HFFc6 (cell line): ENCODE measurements at regions not wholly inside any gene's neighbourhood (a gene's known extent, or its start where the extent isn't known, plus 50 kb on each side); places are given as distances from the start of the nearest gene placed in this dataset.

Source experiments
- DNase-seq: peaks from one replicate; pipeline ENCODE4 v3.0.0-alpha.2; 2018
- H3K27ac Mint-ChIP-seq: 2 replicates; pipeline ENCODE4 v1.8.0; 2020; ENCODE audit warnings: mild to moderate bottlenecking, mixed read lengths
- H3K27me3 Mint-ChIP-seq: 2 replicates; pipeline ENCODE4 v1.8.0; 2021; ENCODE audit warnings: mild to moderate bottlenecking, moderate library complexity, mixed read lengths; ENCODE audit not compliant: insufficient read depth
- H3K36me3 Mint-ChIP-seq: 2 replicates; pipeline ENCODE4 v1.8.0; 2021; ENCODE audit warnings: low read depth, mixed read lengths
- H3K4me1 Mint-ChIP-seq: 2 replicates; pipeline ENCODE4 v1.8.0; 2020; ENCODE audit warnings: low read depth, mixed read lengths
- H3K4me3 Mint-ChIP-seq: 2 replicates; pipeline ENCODE4 v1.8.0; 2020; ENCODE audit warnings: mild to moderate bottlenecking, moderate library complexity, mixed read lengths
- H3K9me3 Mint-ChIP-seq: 2 replicates; pipeline ENCODE4 v1.8.0; 2020; ENCODE audit warnings: mild to moderate bottlenecking, mixed read lengths
- CTCF ChIP-seq: fragments of 200-600 bp; sonication (generic); IDR thresholded peaks from 2 replicates; pipeline ENCODE4 v1.5.0; 2021; ENCODE audit warnings: antibody characterized with exemption, mild to moderate bottlenecking

GRCh38 chr11:36890121-36890679 is 292.2 kb upstream of the RAG2 start:
- Mint-ChIP-seq H3K27ac (no peak overlapping the region), H3K4me3 (no peak overlapping the region), H3K4me1 (no peaks in the 10 kb centered on the region), H3K9me3 (peaks cover 32% of the 10 kb centered on the region), H3K27me3 (no peaks in the 10 kb centered on the region), H3K36me3 (no peaks in the 10 kb centered on the region)
- TF ChIP-seq CTCF: no peak
- no peak for DNase-seq

GRCh38 chr11:36885154-36885553 is 287.1 kb upstream of the RAG2 start:
- Mint-ChIP-seq H3K36me3 (peaks cover 5% of the 10 kb centered on the region; the same call in 1 of the 2 replicates), H3K27me3 (no peaks in the 10 kb centered on the region), H3K9me3 (peaks cover 45% of the 10 kb centered on the region), H3K27ac (no peak overlapping the region), H3K4me1 (no peaks in the 10 kb centered on the region), H3K4me3 (no peak overlapping the region)
- DNase-seq: no peak
- no peak for TF ChIP-seq CTCF

- no peaks in the 10 kb centered on the region; the same call in 1 of the 2 replicates for H3K27me3 Mint-ChIP-seq
- H3K36me3 Mint-ChIP-seq: peaks cover 5% of the 10 kb centered on the region; the same call in 1 of the 2 replicates
- H3K9me3 Mint-ChIP-seq: peaks cover 43% of the 10 kb centered on the region
- H3K4me1 Mint-ChIP-seq: no peaks in the 10 kb centered on the region
- DNase-seq: no peak
- TF ChIP-seq CTCF: no peak
- H3K4me3 Mint-ChIP-seq: no peak overlapping the region
- no peak overlapping the region for H3K27ac Mint-ChIP-seq
Measured at GRCh38 chr11:36878737-36879136, 280.7 kb upstream of the RAG2 start.

GRCh38 chr11:36877149-36877548 is 279.1 kb upstream of the RAG2 start:
- DNase-seq: no peak
- H3K4me1 Mint-ChIP-seq: no peaks in the 10 kb centered on the region
- no peak overlapping the region for H3K27ac Mint-ChIP-seq
- H3K36me3 Mint-ChIP-seq: peaks cover 5% of the 10 kb centered on the region; the same call in 1 of the 2 replicates
- H3K9me3 Mint-ChIP-seq: peaks cover 39% of the 10 kb centered on the region
- no peak for TF ChIP-seq CTCF
- H3K4me3 Mint-ChIP-seq: no peak overlapping the region
- no peaks in the 10 kb centered on the region; the same call in 1 of the 2 replicates for H3K27me3 Mint-ChIP-seq

GRCh38 chr11:36876266-36876665 is 278.2 kb upstream of the RAG2 start:
- no peak overlapping the region for H3K4me3 Mint-ChIP-seq
- no peak for DNase-seq
- peaks cover 39% of the 10 kb centered on the region for H3K9me3 Mint-ChIP-seq
- no peak overlapping the region for H3K27ac Mint-ChIP-seq
- no peaks in the 10 kb centered on the region; the same call in 1 of the 2 replicates for H3K27me3 Mint-ChIP-seq
- no peaks in the 10 kb centered on the region for H3K4me1 Mint-ChIP-seq
- peaks cover 5% of the 10 kb centered on the region; the same call in 1 of the 2 replicates for H3K36me3 Mint-ChIP-seq
- no peak for TF ChIP-seq CTCF
